ENCODE measurements at regions not wholly inside any gene's neighbourhood (a gene's known extent, or its start where the extent isn't known, plus 50 kb on each side); places are given as distances from the start of the nearest gene placed in this dataset.

GRCh38 chr11:109814824-109815223, 278.4 kb upstream of the ZC3H12C start:
- H3K27ac ChIP-seq (ENCODE audit: insufficient read depth, low read length, poor library complexity, severe bottlenecking), result no peak overlapping the region
- no peak overlapping the region for H3K4me3 ChIP-seq (ENCODE audit: low read depth, low read length)
- Mint-ChIP-seq H3K36me3 (no peaks in the 10 kb centered on the region), H3K9me3 (peaks cover 0 to 3% (median 0%) of the 10 kb centered on the region in 7 donors), H3K27ac (no peak overlapping the region), H3K27me3 (no peaks in the 10 kb centered on the region), H3K4me1 (peaks cover 0 to 5% (median 1%) of the 10 kb centered on the region in 4 donors), H3K4me3 (no peak overlapping the region)
- no peak for ATAC-seq (ENCODE audit: low read depth in 2 of 2)
- H3K4me1 ChIP-seq (ENCODE audit: control insufficient read depth, insufficient read depth, low read length, poor library complexity, severe bottlenecking), result no peaks in the 10 kb centered on the region
- H3K27me3 ChIP-seq (ENCODE audit: control insufficient read depth, insufficient read depth, low read length), result no peaks in the 10 kb centered on the region
- no peaks in the 10 kb centered on the region for H3K9me3 ChIP-seq (ENCODE audit: control insufficient read depth in 2 of 2, low read length in 2 of 2)
- no peaks in the 10 kb centered on the region for H3K36me3 ChIP-seq (ENCODE audit: control insufficient read depth, insufficient read depth, low read length)
- DNase-seq, result no peak

GRCh38 chr11:109815500-109816150, 277.6 kb upstream of the ZC3H12C start:
- Mint-ChIP-seq H3K4me3 (no peak overlapping the region), H3K36me3 (no peaks in the 10 kb centered on the region), H3K27ac (no peak overlapping the region), H3K27me3 (no peaks in the 10 kb centered on the region), H3K9me3 (peaks cover 0 to 3% (median 0%) of the 10 kb centered on the region in 7 donors), H3K4me1 (peaks cover 0 to 5% (median 1%) of the 10 kb centered on the region in 4 donors)
- Histone ChIP-seq H3K36me3 (ENCODE audit: control insufficient read depth, insufficient read depth, low read length) (no peaks in the 10 kb centered on the region), H3K9me3 (ENCODE audit: control insufficient read depth in 2 of 2, low read length in 2 of 2) (no peaks in the 10 kb centered on the region), H3K4me3 (ENCODE audit: low read depth, low read length) (no peak overlapping the region), H3K27ac (ENCODE audit: insufficient read depth, low read length, poor library complexity, severe bottlenecking) (no peak overlapping the region), H3K4me1 (ENCODE audit: control insufficient read depth, insufficient read depth, low read length, poor library complexity, severe bottlenecking) (no peaks in the 10 kb centered on the region), H3K27me3 (ENCODE audit: control insufficient read depth, insufficient read depth, low read length) (no peaks in the 10 kb centered on the region)
- DNase-seq (no peak), ATAC-seq (ENCODE audit: low read depth in 2 of 2) (no peak)

- peaks cover 0 to 5% (median 1%) of the 10 kb centered on the region in 4 donors for H3K4me1 Mint-ChIP-seq
- no peaks in the 10 kb centered on the region for H3K27me3 Mint-ChIP-seq
- DNase-seq (peak in 1 of 3 donors; percentile 8), ATAC-seq (ENCODE audit: low read depth in 2 of 2) (no peak)
- no peaks in the 10 kb centered on the region for H3K36me3 ChIP-seq (ENCODE audit: control insufficient read depth, insufficient read depth, low read length)
- H3K4me1 ChIP-seq (ENCODE audit: control insufficient read depth, insufficient read depth, low read length, poor library complexity, severe bottlenecking), result no peaks in the 10 kb centered on the region
- H3K4me3 Mint-ChIP-seq, result peak overlapping the region in 3 of 4 donors; percentile 19 to 70 (median 57)
- no peaks in the 10 kb centered on the region for H3K9me3 Mint-ChIP-seq
- H3K36me3 Mint-ChIP-seq, result no peaks in the 10 kb centered on the region
- no peak overlapping the region for H3K27ac ChIP-seq (ENCODE audit: insufficient read depth, low read length, poor library complexity, severe bottlenecking)
- H3K27ac Mint-ChIP-seq, result no peak overlapping the region
- no peaks in the 10 kb centered on the region for H3K9me3 ChIP-seq (ENCODE audit: control insufficient read depth in 2 of 2, low read length in 2 of 2)
- peak overlapping the region; percentile 37 for H3K4me3 ChIP-seq (ENCODE audit: low read depth, low read length)
- no peaks in the 10 kb centered on the region for H3K27me3 ChIP-seq (ENCODE audit: control insufficient read depth, insufficient read depth, low read length)
These were observed 274.9 kb upstream of the ZC3H12C start for GRCh38 chr11:109818290-109818689.

GRCh38 chr11:109819410-109819809, 273.8 kb upstream of the ZC3H12C start:
- ATAC-seq (ENCODE audit: low read depth in 2 of 2) (no peak), DNase-seq (no peak)
- Mint-ChIP-seq H3K9me3 (peaks cover 0 to 2% (median 0%) of the 10 kb centered on the region in 7 donors), H3K4me1 (peaks cover 0 to 5% (median 1%) of the 10 kb centered on the region in 4 donors), H3K4me3 (no peak overlapping the region), H3K27ac (no peak overlapping the region), H3K27me3 (peaks cover 5% of the 10 kb centered on the region), H3K36me3 (no peaks in the 10 kb centered on the region)
- H3K27me3 ChIP-seq (ENCODE audit: control insufficient read depth, insufficient read depth, low read length), result no peaks in the 10 kb centered on the region
- no peaks in the 10 kb centered on the region for H3K4me1 ChIP-seq (ENCODE audit: control insufficient read depth, insufficient read depth, low read length, poor library complexity, severe bottlenecking)
- H3K9me3 ChIP-seq (ENCODE audit: control insufficient read depth in 2 of 2, low read length in 2 of 2), result no peaks in the 10 kb centered on the region
- H3K27ac ChIP-seq (ENCODE audit: insufficient read depth, low read length, poor library complexity, severe bottlenecking), result no peak overlapping the region
- no peaks in the 10 kb centered on the region for H3K36me3 ChIP-seq (ENCODE audit: control insufficient read depth, insufficient read depth, low read length)
- H3K4me3 ChIP-seq (ENCODE audit: low read depth, low read length), result no peak overlapping the region

GRCh38 chr11:109821511-109821910, 271.7 kb upstream of the ZC3H12C start:
- H3K36me3 Mint-ChIP-seq, result no peaks in the 10 kb centered on the region
- no peaks in the 10 kb centered on the region for H3K9me3 ChIP-seq (ENCODE audit: control insufficient read depth in 2 of 2, low read length in 2 of 2)
- DNase-seq (no peak), ATAC-seq (ENCODE audit: low read depth in 2 of 2) (no peak)
- no peaks in the 10 kb centered on the region for H3K4me1 ChIP-seq (ENCODE audit: control insufficient read depth, insufficient read depth, low read length, poor library complexity, severe bottlenecking)
- H3K36me3 ChIP-seq (ENCODE audit: control insufficient read depth, insufficient read depth, low read length), result no peaks in the 10 kb centered on the region
- no peaks in the 10 kb centered on the region for H3K27me3 ChIP-seq (ENCODE audit: control insufficient read depth, insufficient read depth, low read length)
- H3K27me3 Mint-ChIP-seq, result peaks cover 5% of the 10 kb centered on the region
- H3K9me3 Mint-ChIP-seq, result peaks cover 0 to 3% (median 0%) of the 10 kb centered on the region in 7 donors
- no peak overlapping the region for H3K27ac Mint-ChIP-seq
- H3K4me3 ChIP-seq (ENCODE audit: low read depth, low read length), result no peak overlapping the region
- no peak overlapping the region for H3K27ac ChIP-seq (ENCODE audit: insufficient read depth, low read length, poor library complexity, severe bottlenecking)
- no peak overlapping the region for H3K4me3 Mint-ChIP-seq
- peaks cover 0 to 5% (median 1%) of the 10 kb centered on the region in 4 donors for H3K4me1 Mint-ChIP-seq

GRCh38 chr11:109822436-109823102, 270.6 kb upstream of the ZC3H12C start:
- no peak overlapping the region for H3K4me3 ChIP-seq (ENCODE audit: low read depth, low read length)
- DNase-seq, result no peak
- Mint-ChIP-seq H3K4me1 (peaks cover 0 to 5% (median 1%) of the 10 kb centered on the region in 4 donors), H3K36me3 (no peaks in the 10 kb centered on the region), H3K9me3 (peaks cover 0 to 3% (median 0%) of the 10 kb centered on the region in 7 donors), H3K27ac (no peak overlapping the region), H3K4me3 (no peak overlapping the region), H3K27me3 (peaks cover 5% of the 10 kb centered on the region)
- H3K36me3 ChIP-seq (ENCODE audit: control insufficient read depth, insufficient read depth, low read length), result no peaks in the 10 kb centered on the region
- H3K9me3 ChIP-seq (ENCODE audit: control insufficient read depth in 2 of 2, low read length in 2 of 2), result no peaks in the 10 kb centered on the region
- H3K27me3 ChIP-seq (ENCODE audit: control insufficient read depth, insufficient read depth, low read length), result no peaks in the 10 kb centered on the region
- no peak for ATAC-seq (ENCODE audit: low read depth in 2 of 2)
- H3K27ac ChIP-seq (ENCODE audit: insufficient read depth, low read length, poor library complexity, severe bottlenecking), result no peak overlapping the region
- H3K4me1 ChIP-seq (ENCODE audit: control insufficient read depth, insufficient read depth, low read length, poor library complexity, severe bottlenecking), result no peaks in the 10 kb centered on the region

- no peaks in the 10 kb centered on the region for H3K27me3 ChIP-seq (ENCODE audit: control insufficient read depth, insufficient read depth, low read length)
- no peaks in the 10 kb centered on the region for H3K36me3 ChIP-seq (ENCODE audit: control insufficient read depth, insufficient read depth, low read length)
- Mint-ChIP-seq H3K27ac (no peak overlapping the region), H3K27me3 (peaks cover 5% of the 10 kb centered on the region), H3K36me3 (no peaks in the 10 kb centered on the region), H3K4me1 (no peaks in the 10 kb centered on the region), H3K9me3 (peaks cover 0 to 4% (median 2%) of the 10 kb centered on the region in 7 donors), H3K4me3 (no peak overlapping the region)
- H3K4me1 ChIP-seq (ENCODE audit: control insufficient read depth, insufficient read depth, low read length, poor library complexity, severe bottlenecking), result no peaks in the 10 kb centered on the region
- H3K4me3 ChIP-seq (ENCODE audit: low read depth, low read length), result no peak overlapping the region
- ATAC-seq (ENCODE audit: low read depth in 2 of 2), result no peak
- no peaks in the 10 kb centered on the region for H3K9me3 ChIP-seq (ENCODE audit: control insufficient read depth in 2 of 2, low read length in 2 of 2)
- H3K27ac ChIP-seq (ENCODE audit: insufficient read depth, low read length, poor library complexity, severe bottlenecking), result no peak overlapping the region
- no peak for DNase-seq
These were observed 264.8 kb upstream of the ZC3H12C start for GRCh38 chr11:109828387-109828786.

GRCh38 chr11:109838026-109838425, 255.2 kb upstream of the ZC3H12C start:
- H3K27me3 Mint-ChIP-seq, result no peaks in the 10 kb centered on the region
- no peaks in the 10 kb centered on the region for H3K27me3 ChIP-seq (ENCODE audit: control insufficient read depth, insufficient read depth, low read length)
- H3K4me3 ChIP-seq (ENCODE audit: low read depth, low read length), result no peak overlapping the region
- H3K4me1 Mint-ChIP-seq, result no peaks in the 10 kb centered on the region
- no peaks in the 10 kb centered on the region for H3K4me1 ChIP-seq (ENCODE audit: control insufficient read depth, insufficient read depth, low read length, poor library complexity, severe bottlenecking)
- no peak overlapping the region for H3K27ac ChIP-seq (ENCODE audit: insufficient read depth, low read length, poor library complexity, severe bottlenecking)
- H3K4me3 Mint-ChIP-seq, result no peak overlapping the region
- H3K27ac Mint-ChIP-seq, result no peak overlapping the region
- no peaks in the 10 kb centered on the region for H3K9me3 ChIP-seq (ENCODE audit: control insufficient read depth in 2 of 2, low read length in 2 of 2)
- H3K36me3 ChIP-seq (ENCODE audit: control insufficient read depth, insufficient read depth, low read length), result no peaks in the 10 kb centered on the region
- DNase-seq (no peak), ATAC-seq (ENCODE audit: low read depth in 2 of 2) (no peak)
- peaks cover 0 to 4% (median 0%) of the 10 kb centered on the region in 7 donors for H3K9me3 Mint-ChIP-seq
- H3K36me3 Mint-ChIP-seq, result no peaks in the 10 kb centered on the region

Measured in CD4-positive, CD25-positive, alpha-beta regulatory T cell (primary cell).